A549 (cell line): ENCODE measurements at regions not wholly inside any gene's neighbourhood (a gene's known extent, or its start where the extent isn't known, plus 50 kb on each side); places are given as distances from the start of the nearest gene placed in this dataset.

ENCODE experiments used
- MAFK ChIP-seq: fragments of 450-650 bp; IDR thresholded peaks from 2 replicates; pipeline ENCODE4 v1.6.1; 2014; ENCODE audit not compliant: partially characterized antibody
- POLR2A ChIP-seq: IDR thresholded peaks from 2 replicates; pipeline ENCODE4 v1.6.1; 2012; ENCODE audit warnings: mild to moderate bottlenecking, low read length
- RAD21 ChIP-seq, 2 experiments: fragments of >200 bp in 1 of 2; sonication (Bioruptor Twin) in 1 of 2; formaldehyde crosslinking in 1 of 2; IDR thresholded peaks in 1 of 2; conservative IDR thresholded peaks in 1 of 2; 2 replicates in 1 of 2; 3 replicates in 1 of 2; pipeline ENCODE4 v1.6.1; 2012 to 2018; ENCODE audit warnings: inconsistent platforms in 1 of 2
- ZFP36 ChIP-seq: fragments of 450-650 bp; IDR thresholded peaks from 2 replicates; pipeline ENCODE4 v1.6.1; 2014; ENCODE audit warnings: borderline replicate concordance; ENCODE audit not compliant: partially characterized antibody
- TF ChIP-seq, protein P1 (sequence below): fragments of 200-600 bp; sonication (generic); IDR thresholded peaks from 2 replicates; pipeline ENCODE4 v1.6.1; 2016; ENCODE audit warnings: antibody characterized with exemption, mild to moderate bottlenecking, moderate library complexity
- TF ChIP-seq, protein P2 (sequence below): IDR thresholded peaks from 2 replicates; pipeline ENCODE4 v1.6.1; 2012
- TF ChIP-seq, protein P3 (sequence below): fragments of >200 bp; sonication (Bioruptor Twin); formaldehyde crosslinking; IDR thresholded peaks from 3 replicates; pipeline ENCODE4 v1.5.1; 2016

DNA sequence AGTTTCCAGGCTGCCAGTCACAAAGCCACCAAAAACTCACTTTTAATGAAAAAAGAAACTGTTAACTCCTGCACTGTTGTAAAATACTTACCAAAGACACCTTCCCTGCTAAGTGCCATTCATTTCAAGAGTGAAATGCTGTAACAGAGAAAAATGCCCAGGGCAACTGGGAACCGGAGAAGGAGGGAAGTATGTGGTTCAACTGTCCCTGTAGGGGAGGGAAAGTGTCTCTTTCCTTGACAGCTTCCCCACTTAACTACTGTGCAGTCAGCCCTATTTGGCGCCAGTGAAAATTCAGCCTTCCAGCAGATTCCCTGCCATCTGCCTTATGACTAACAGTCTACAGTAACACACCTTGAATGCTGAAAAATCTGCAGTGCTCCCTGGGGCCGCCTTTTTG lies 789.0 kb downstream of the DIAPH3 start:
- TF ChIP-seq, protein P1, sequence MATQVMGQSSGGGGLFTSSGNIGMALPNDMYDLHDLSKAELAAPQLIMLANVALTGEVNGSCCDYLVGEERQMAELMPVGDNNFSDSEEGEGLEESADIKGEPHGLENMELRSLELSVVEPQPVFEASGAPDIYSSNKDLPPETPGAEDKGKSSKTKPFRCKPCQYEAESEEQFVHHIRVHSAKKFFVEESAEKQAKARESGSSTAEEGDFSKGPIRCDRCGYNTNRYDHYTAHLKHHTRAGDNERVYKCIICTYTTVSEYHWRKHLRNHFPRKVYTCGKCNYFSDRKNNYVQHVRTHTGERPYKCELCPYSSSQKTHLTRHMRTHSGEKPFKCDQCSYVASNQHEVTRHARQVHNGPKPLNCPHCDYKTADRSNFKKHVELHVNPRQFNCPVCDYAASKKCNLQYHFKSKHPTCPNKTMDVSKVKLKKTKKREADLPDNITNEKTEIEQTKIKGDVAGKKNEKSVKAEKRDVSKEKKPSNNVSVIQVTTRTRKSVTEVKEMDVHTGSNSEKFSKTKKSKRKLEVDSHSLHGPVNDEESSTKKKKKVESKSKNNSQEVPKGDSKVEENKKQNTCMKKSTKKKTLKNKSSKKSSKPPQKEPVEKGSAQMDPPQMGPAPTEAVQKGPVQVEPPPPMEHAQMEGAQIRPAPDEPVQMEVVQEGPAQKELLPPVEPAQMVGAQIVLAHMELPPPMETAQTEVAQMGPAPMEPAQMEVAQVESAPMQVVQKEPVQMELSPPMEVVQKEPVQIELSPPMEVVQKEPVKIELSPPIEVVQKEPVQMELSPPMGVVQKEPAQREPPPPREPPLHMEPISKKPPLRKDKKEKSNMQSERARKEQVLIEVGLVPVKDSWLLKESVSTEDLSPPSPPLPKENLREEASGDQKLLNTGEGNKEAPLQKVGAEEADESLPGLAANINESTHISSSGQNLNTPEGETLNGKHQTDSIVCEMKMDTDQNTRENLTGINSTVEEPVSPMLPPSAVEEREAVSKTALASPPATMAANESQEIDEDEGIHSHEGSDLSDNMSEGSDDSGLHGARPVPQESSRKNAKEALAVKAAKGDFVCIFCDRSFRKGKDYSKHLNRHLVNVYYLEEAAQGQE = no peak
- TF ChIP-seq, protein P2, sequence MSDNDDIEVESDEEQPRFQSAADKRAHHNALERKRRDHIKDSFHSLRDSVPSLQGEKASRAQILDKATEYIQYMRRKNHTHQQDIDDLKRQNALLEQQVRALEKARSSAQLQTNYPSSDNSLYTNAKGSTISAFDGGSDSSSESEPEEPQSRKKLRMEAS = no peak
- TF ChIP-seq, protein P3, sequence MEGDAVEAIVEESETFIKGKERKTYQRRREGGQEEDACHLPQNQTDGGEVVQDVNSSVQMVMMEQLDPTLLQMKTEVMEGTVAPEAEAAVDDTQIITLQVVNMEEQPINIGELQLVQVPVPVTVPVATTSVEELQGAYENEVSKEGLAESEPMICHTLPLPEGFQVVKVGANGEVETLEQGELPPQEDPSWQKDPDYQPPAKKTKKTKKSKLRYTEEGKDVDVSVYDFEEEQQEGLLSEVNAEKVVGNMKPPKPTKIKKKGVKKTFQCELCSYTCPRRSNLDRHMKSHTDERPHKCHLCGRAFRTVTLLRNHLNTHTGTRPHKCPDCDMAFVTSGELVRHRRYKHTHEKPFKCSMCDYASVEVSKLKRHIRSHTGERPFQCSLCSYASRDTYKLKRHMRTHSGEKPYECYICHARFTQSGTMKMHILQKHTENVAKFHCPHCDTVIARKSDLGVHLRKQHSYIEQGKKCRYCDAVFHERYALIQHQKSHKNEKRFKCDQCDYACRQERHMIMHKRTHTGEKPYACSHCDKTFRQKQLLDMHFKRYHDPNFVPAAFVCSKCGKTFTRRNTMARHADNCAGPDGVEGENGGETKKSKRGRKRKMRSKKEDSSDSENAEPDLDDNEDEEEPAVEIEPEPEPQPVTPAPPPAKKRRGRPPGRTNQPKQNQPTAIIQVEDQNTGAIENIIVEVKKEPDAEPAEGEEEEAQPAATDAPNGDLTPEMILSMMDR = no peak
- no peak for TF ChIP-seq RAD21 (conservative IDR thresholded peaks at IDR 0.05 in 1 of 2, IDR thresholded peaks at IDR 0.05 in 1 of 2)
- no peak for TF ChIP-seq MAFK
- no peak for TF ChIP-seq POLR2A
- TF ChIP-seq ZFP36 = no peak
